K562 (cell line): ENCODE measurements at regions not wholly inside any gene's neighbourhood (a gene's known extent, or its start where the extent isn't known, plus 50 kb on each side); places are given as distances from the start of the nearest gene placed in this dataset.
A peak's percentile ranks its signal among the peaks of the same experiment; 100 is the strongest.

Experiments
- BRD9 ChIP-seq: fragments of 450-650 bp; IDR thresholded peaks from 2 replicates; pipeline ENCODE4 v1.6.1; 2018; ENCODE audit warnings: low read depth; ENCODE audit not compliant: partially characterized antibody
- CHD4 ChIP-seq: fragments of 200-600 bp; sonication (generic); IDR thresholded peaks from 3 replicates; pipeline ENCODE4 v1.6.1; 2012; ENCODE audit warnings: low read depth, mild to moderate bottlenecking, mixed read lengths, low read length, inconsistent platforms; ENCODE audit not compliant: insufficient read depth, insufficient replicate concordance, poor library complexity, severe bottlenecking
- ESRRB ChIP-seq: fragments of 250-450 bp; sonication (Bioruptor Pico); IDR thresholded peaks from 2 replicates; pipeline ENCODE4 v1.5.0; 2020; ENCODE audit warnings: mild to moderate bottlenecking, moderate library complexity, borderline replicate concordance
- FIP1L1 ChIP-seq: fragments of 200-400 bp; formaldehyde crosslinking; IDR thresholded peaks from 2 replicates; pipeline ENCODE4 v1.6.1; 2018; ENCODE audit warnings: mild to moderate bottlenecking, low read depth, low read length; ENCODE audit not compliant: poor library complexity, severe bottlenecking
- GTF2A2 ChIP-seq: IDR thresholded peaks from 2 replicates; pipeline ENCODE4 v1.6.1; 2016; ENCODE audit warnings: mild to moderate bottlenecking, missing genetic modification characterization, missing compliant biosample characterization
- HEY1 ChIP-seq: fragments of 250-450 bp; sonication (Bioruptor Pico); IDR thresholded peaks from 2 replicates; pipeline ENCODE4 v1.5.0; 2020; ENCODE audit warnings: mild to moderate bottlenecking, moderate library complexity, borderline replicate concordance
- KLF1 ChIP-seq: fragments of 450-650 bp; IDR thresholded peaks from 2 replicates; pipeline ENCODE4 v1.6.1; 2016; ENCODE audit warnings: missing genetic modification characterization, missing compliant biosample characterization
- MXI1 ChIP-seq: IDR thresholded peaks from 2 replicates; pipeline ENCODE4 v1.6.1; 2011; ENCODE audit warnings: low read depth, mild to moderate bottlenecking, improper control_type of control experiment, low read length
- PRPF4 ChIP-seq: fragments of 200-400 bp; formaldehyde crosslinking; IDR thresholded peaks from one replicate; pipeline ENCODE4 v1.6.1; 2017; ENCODE audit warnings: low read length, low read depth, mild to moderate bottlenecking; ENCODE audit not compliant: insufficient read depth, poor library complexity, severe bottlenecking
- SMARCA4 ChIP-seq: fragments of 450-650 bp; IDR thresholded peaks from 2 replicates; pipeline ENCODE4 v1.6.1; 2016
- SNIP1 ChIP-seq: fragments of 450-650 bp; IDR thresholded peaks from 2 replicates; pipeline ENCODE4 v1.7.1; 2017; ENCODE audit warnings: low read depth, mild to moderate bottlenecking
- TAF1 ChIP-seq: IDR thresholded peaks from 2 replicates; pipeline ENCODE4 v1.6.1; 2011; ENCODE audit warnings: mild to moderate bottlenecking, low read length, moderate library complexity; ENCODE audit not compliant: insufficient read depth, control insufficient read depth, severe bottlenecking; ENCODE audit errors: extremely low read depth
- ZKSCAN8 ChIP-seq: fragments of 200-800 bp; sonication (Bioruptor generic); IDR thresholded peaks from 2 replicates; pipeline ENCODE4 v1.6.1; 2016; ENCODE audit warnings: missing genetic modification characterization, missing compliant biosample characterization
- ZNF140 ChIP-seq: fragments of 250-450 bp; sonication (Bioruptor Pico); IDR thresholded peaks from 2 replicates; pipeline ENCODE4 v1.8.0; 2021; ENCODE audit warnings: moderate library complexity, mild to moderate bottlenecking, inconsistent platforms
- ZNF507 ChIP-seq: conservative IDR thresholded peaks from 2 replicates; pipeline ENCODE4 v1.6.1; 2017; ENCODE audit warnings: missing genetic modification characterization, missing compliant biosample characterization
- ZNF551 ChIP-seq: fragments of 250-450 bp; sonication (Bioruptor Pico); IDR thresholded peaks from 2 replicates; pipeline ENCODE4 v1.5.0; 2021; ENCODE audit warnings: mild to moderate bottlenecking, moderate library complexity
- ZNF57 ChIP-seq: fragments of 450-650 bp; formaldehyde crosslinking; IDR thresholded peaks from 2 replicates; pipeline ENCODE4 v1.4.0; 2020; ENCODE audit warnings: mild to moderate bottlenecking, moderate library complexity
- TF ChIP-seq, protein P1 (sequence below): sonication (generic); formaldehyde crosslinking; IDR thresholded peaks from 2 replicates; pipeline ENCODE4 v1.8.1; 2023; ENCODE audit warnings: missing genetic modification reagents, mild to moderate bottlenecking, borderline replicate concordance
- TF ChIP-seq, protein P2 (sequence below): sonication (generic); formaldehyde crosslinking; IDR thresholded peaks from 2 replicates; pipeline ENCODE4 v1.8.0; 2022; ENCODE audit warnings: mild to moderate bottlenecking, missing genetic modification reagents
- TF ChIP-seq, protein P3 (sequence below): sonication (generic); formaldehyde crosslinking; IDR thresholded peaks from 2 replicates; pipeline ENCODE4 v1.8.0; 2022; ENCODE audit warnings: mild to moderate bottlenecking, missing genetic modification reagents

DNA sequence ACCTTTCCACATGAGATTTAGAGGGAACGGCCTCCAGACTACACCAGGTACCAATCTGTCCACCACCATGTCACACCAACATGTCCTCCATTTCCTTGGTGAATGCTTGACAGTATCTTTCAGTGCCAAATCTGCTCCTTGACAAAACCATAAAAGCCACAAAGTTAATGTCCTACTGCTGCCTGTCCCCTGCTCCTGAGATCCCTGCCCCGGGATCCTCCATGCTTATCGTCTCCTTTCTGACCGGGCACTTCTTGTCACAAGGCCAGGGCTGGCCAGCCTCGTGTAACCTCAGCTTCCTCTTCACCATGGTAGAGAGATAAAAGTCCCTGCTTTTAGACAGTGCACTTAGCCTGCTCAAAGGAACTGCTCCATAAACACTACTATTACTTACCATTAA is 136.2 kb downstream of the NAV1 start (continued):
- TF ChIP-seq TAF1 (no peak), ZNF551 (CRISPR knock-in tag) (no peak), CHD4 (no peak), ZNF507 (no peak), HEY1 (no peak), ZKSCAN8 (CRISPR knock-in tag) (no peak), SNIP1 (no peak), BRD9 (no peak), MXI1 (no peak), KLF1 (no peak), GTF2A2 (tag) (0 out of 2 replicates have a peak, but pooled peaks have one; percentile 23), SMARCA4 (no peak), ZNF140 (CRISPR knock-in tag) (no peak), ZNF57 (CRISPR knock-in tag) (no peak), PRPF4 (no peak), FIP1L1 (no peak), ESRRB (CRISPR knock-in tag) (no peak)
- TF ChIP-seq, protein P1, sequence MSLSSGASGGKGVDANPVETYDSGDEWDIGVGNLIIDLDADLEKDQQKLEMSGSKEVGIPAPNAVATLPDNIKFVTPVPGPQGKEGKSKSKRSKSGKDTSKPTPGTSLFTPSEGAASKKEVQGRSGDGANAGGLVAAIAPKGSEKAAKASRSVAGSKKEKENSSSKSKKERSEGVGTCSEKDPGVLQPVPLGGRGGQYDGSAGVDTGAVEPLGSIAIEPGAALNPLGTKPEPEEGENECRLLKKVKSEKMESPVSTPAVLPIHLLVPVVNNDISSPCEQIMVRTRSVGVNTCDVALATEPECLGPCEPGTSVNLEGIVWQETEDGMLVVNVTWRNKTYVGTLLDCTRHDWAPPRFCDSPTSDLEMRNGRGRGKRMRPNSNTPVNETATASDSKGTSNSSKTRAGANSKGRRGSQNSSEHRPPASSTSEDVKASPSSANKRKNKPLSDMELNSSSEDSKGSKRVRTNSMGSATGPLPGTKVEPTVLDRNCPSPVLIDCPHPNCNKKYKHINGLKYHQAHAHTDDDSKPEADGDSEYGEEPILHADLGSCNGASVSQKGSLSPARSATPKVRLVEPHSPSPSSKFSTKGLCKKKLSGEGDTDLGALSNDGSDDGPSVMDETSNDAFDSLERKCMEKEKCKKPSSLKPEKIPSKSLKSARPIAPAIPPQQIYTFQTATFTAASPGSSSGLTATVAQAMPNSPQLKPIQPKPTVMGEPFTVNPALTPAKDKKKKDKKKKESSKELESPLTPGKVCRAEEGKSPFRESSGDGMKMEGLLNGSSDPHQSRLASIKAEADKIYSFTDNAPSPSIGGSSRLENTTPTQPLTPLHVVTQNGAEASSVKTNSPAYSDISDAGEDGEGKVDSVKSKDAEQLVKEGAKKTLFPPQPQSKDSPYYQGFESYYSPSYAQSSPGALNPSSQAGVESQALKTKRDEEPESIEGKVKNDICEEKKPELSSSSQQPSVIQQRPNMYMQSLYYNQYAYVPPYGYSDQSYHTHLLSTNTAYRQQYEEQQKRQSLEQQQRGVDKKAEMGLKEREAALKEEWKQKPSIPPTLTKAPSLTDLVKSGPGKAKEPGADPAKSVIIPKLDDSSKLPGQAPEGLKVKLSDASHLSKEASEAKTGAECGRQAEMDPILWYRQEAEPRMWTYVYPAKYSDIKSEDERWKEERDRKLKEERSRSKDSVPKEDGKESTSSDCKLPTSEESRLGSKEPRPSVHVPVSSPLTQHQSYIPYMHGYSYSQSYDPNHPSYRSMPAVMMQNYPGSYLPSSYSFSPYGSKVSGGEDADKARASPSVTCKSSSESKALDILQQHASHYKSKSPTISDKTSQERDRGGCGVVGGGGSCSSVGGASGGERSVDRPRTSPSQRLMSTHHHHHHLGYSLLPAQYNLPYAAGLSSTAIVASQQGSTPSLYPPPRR, result no peak
- TF ChIP-seq, protein P2, sequence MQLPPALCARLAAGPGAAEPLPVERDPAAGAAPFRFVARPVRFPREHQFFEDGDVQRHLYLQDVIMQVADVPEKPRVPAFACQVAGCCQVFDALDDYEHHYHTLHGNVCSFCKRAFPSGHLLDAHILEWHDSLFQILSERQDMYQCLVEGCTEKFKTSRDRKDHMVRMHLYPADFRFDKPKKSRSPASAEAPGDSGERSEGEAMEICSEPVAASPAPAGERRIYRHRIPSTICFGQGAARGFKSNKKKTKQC (CRISPR knock-in tag), result no peak
- TF ChIP-seq, protein P3, sequence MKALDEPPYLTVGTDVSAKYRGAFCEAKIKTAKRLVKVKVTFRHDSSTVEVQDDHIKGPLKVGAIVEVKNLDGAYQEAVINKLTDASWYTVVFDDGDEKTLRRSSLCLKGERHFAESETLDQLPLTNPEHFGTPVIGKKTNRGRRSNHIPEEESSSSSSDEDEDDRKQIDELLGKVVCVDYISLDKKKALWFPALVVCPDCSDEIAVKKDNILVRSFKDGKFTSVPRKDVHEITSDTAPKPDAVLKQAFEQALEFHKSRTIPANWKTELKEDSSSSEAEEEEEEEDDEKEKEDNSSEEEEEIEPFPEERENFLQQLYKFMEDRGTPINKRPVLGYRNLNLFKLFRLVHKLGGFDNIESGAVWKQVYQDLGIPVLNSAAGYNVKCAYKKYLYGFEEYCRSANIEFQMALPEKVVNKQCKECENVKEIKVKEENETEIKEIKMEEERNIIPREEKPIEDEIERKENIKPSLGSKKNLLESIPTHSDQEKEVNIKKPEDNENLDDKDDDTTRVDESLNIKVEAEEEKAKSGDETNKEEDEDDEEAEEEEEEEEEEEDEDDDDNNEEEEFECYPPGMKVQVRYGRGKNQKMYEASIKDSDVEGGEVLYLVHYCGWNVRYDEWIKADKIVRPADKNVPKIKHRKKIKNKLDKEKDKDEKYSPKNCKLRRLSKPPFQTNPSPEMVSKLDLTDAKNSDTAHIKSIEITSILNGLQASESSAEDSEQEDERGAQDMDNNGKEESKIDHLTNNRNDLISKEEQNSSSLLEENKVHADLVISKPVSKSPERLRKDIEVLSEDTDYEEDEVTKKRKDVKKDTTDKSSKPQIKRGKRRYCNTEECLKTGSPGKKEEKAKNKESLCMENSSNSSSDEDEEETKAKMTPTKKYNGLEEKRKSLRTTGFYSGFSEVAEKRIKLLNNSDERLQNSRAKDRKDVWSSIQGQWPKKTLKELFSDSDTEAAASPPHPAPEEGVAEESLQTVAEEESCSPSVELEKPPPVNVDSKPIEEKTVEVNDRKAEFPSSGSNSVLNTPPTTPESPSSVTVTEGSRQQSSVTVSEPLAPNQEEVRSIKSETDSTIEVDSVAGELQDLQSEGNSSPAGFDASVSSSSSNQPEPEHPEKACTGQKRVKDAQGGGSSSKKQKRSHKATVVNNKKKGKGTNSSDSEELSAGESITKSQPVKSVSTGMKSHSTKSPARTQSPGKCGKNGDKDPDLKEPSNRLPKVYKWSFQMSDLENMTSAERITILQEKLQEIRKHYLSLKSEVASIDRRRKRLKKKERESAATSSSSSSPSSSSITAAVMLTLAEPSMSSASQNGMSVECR (CRISPR knock-in tag), result no peak
